MG63 (cell line): ENCODE measurements at regions not wholly inside any gene's neighbourhood (a gene's known extent, or its start where the extent isn't known, plus 50 kb on each side); places are given as distances from the start of the nearest gene placed in this dataset.

Experiments
- DNase-seq: peaks from one replicate; pipeline ENCODE4 v3.0.0-alpha.2; 2020
- H3K27me3 ChIP-seq: fragments of 250-450 bp; sonication (Bioruptor Pico); 2 replicates; pipeline ENCODE4 v1.5.1; 2020; ENCODE audit warnings: mild to moderate bottlenecking, moderate library complexity
- H3K36me3 ChIP-seq: fragments of 250-450 bp; sonication (Bioruptor Pico); 2 replicates; pipeline ENCODE4 v1.5.1; 2020; ENCODE audit warnings: mild to moderate bottlenecking, moderate library complexity
- H3K4me3 ChIP-seq: fragments of 250-450 bp; sonication (Bioruptor Pico); 2 replicates; pipeline ENCODE4 v1.5.1; 2020; ENCODE audit warnings: mild to moderate bottlenecking, moderate library complexity
- H3K9me3 ChIP-seq: fragments of 250-450 bp; sonication (Bioruptor Pico); 2 replicates; pipeline ENCODE4 v1.5.1; 2020; ENCODE audit warnings: mild to moderate bottlenecking, moderate library complexity

GRCh38 chr2:16615687-16616615 lies 49.7 kb downstream of the CYRIA start:
- DNase-seq: no peak
- H3K27me3 ChIP-seq: no peaks in the 10 kb centered on the region
- no peaks in the 10 kb centered on the region for H3K9me3 ChIP-seq
- H3K4me3 ChIP-seq: no peak overlapping the region
- H3K36me3 ChIP-seq: no peaks in the 10 kb centered on the region

GRCh38 chr2:16615246-16615645 lies 50.4 kb downstream of the CYRIA start:
- H3K27me3 ChIP-seq: no peaks in the 10 kb centered on the region
- no peak overlapping the region for H3K4me3 ChIP-seq
- H3K9me3 ChIP-seq: no peaks in the 10 kb centered on the region
- no peaks in the 10 kb centered on the region for H3K36me3 ChIP-seq
- DNase-seq: no peak

- Histone ChIP-seq H3K4me3 (no peak overlapping the region), H3K27me3 (no peaks in the 10 kb centered on the region)
- no peak for DNase-seq
Measured at GRCh38 chr2:16614314-16614860, 51.2 kb downstream of the CYRIA start.

GRCh38 chr2:16613539-16614011 lies 52.1 kb downstream of the CYRIA start:
- H3K9me3 ChIP-seq: no peaks in the 10 kb centered on the region
- no peaks in the 10 kb centered on the region for H3K27me3 ChIP-seq
- H3K4me3 ChIP-seq: no peak overlapping the region
- no peaks in the 10 kb centered on the region for H3K36me3 ChIP-seq
- DNase-seq: no peak

More at GRCh38 chr2:16614314-16614860, 51.2 kb downstream of the CYRIA start:
- H3K36me3 ChIP-seq: no peaks in the 10 kb centered on the region
- H3K9me3 ChIP-seq: no peaks in the 10 kb centered on the region

- Histone ChIP-seq H3K27me3 (no peaks in the 10 kb centered on the region), H3K9me3 (no peaks in the 10 kb centered on the region), H3K4me3 (no peak overlapping the region), H3K36me3 (no peaks in the 10 kb centered on the region)
- DNase-seq: no peak
Measured at GRCh38 chr2:16612490-16612889, 53.1 kb downstream of the CYRIA start.

GRCh38 chr2:16609786-16610185 lies 55.8 kb downstream of the CYRIA start:
- Histone ChIP-seq H3K36me3 (no peaks in the 10 kb centered on the region), H3K27me3 (no peaks in the 10 kb centered on the region), H3K9me3 (no peaks in the 10 kb centered on the region), H3K4me3 (no peak overlapping the region)
- no peak for DNase-seq

- Histone ChIP-seq H3K4me3 (peak overlapping the region; percentile 27), H3K27me3 (no peaks in the 10 kb centered on the region), H3K9me3 (no peaks in the 10 kb centered on the region), H3K36me3 (no peaks in the 10 kb centered on the region)
- DNase-seq: peak; percentile 66
Measured at GRCh38 chr2:16608661-16609643, 56.7 kb downstream of the CYRIA start.

- DNase-seq: no peak
- Histone ChIP-seq H3K27me3 (no peaks in the 10 kb centered on the region), H3K4me3 (no peak overlapping the region), H3K36me3 (no peaks in the 10 kb centered on the region), H3K9me3 (no peaks in the 10 kb centered on the region)
Measured at GRCh38 chr2:16607301-16607700, 58.3 kb downstream of the CYRIA start.

GRCh38 chr2:16604236-16604635 lies 61.4 kb downstream of the CYRIA start:
- Histone ChIP-seq H3K4me3 (no peak overlapping the region), H3K36me3 (no peaks in the 10 kb centered on the region), H3K9me3 (no peaks in the 10 kb centered on the region), H3K27me3 (no peaks in the 10 kb centered on the region)
- no peak for DNase-seq

GRCh38 chr2:16591370-16591933 lies 74.2 kb downstream of the CYRIA start:
- H3K27me3 ChIP-seq: no peaks in the 10 kb centered on the region
- no peaks in the 10 kb centered on the region for H3K9me3 ChIP-seq
- no peak overlapping the region for H3K4me3 ChIP-seq
- DNase-seq: no peak
- no peaks in the 10 kb centered on the region for H3K36me3 ChIP-seq

- H3K9me3 ChIP-seq: no peaks in the 10 kb centered on the region
- no peak for DNase-seq
- no peaks in the 10 kb centered on the region for H3K27me3 ChIP-seq
- no peak overlapping the region for H3K4me3 ChIP-seq
- H3K36me3 ChIP-seq: no peaks in the 10 kb centered on the region
Measured at GRCh38 chr2:16589465-16589864, 76.2 kb downstream of the CYRIA start.

- H3K4me3 ChIP-seq: no peak overlapping the region
Measured at GRCh38 chr2:16588565-16588964, 77.1 kb downstream of the CYRIA start.

GRCh38 chr2:16587601-16588000 lies 78.0 kb downstream of the CYRIA start:
- H3K27me3 ChIP-seq: no peaks in the 10 kb centered on the region
- H3K4me3 ChIP-seq: no peak overlapping the region
- H3K36me3 ChIP-seq: no peaks in the 10 kb centered on the region
- no peak for DNase-seq
- no peaks in the 10 kb centered on the region for H3K9me3 ChIP-seq

More at GRCh38 chr2:16588565-16588964, 77.1 kb downstream of the CYRIA start:
- DNase-seq: no peak
- Histone ChIP-seq H3K27me3 (no peaks in the 10 kb centered on the region), H3K36me3 (no peaks in the 10 kb centered on the region), H3K9me3 (no peaks in the 10 kb centered on the region)

- H3K27me3 ChIP-seq: no peaks in the 10 kb centered on the region
- DNase-seq: no peak
- no peaks in the 10 kb centered on the region for H3K9me3 ChIP-seq
- no peaks in the 10 kb centered on the region for H3K36me3 ChIP-seq
- H3K4me3 ChIP-seq: no peak overlapping the region
Measured at GRCh38 chr2:16584824-16585540, 80.7 kb downstream of the CYRIA start.

GRCh38 chr2:16584084-16584483 lies 81.5 kb downstream of the CYRIA start:
- H3K4me3 ChIP-seq: no peak overlapping the region
- no peaks in the 10 kb centered on the region for H3K9me3 ChIP-seq
- H3K27me3 ChIP-seq: no peaks in the 10 kb centered on the region
- DNase-seq: no peak
- H3K36me3 ChIP-seq: no peaks in the 10 kb centered on the region

- no peaks in the 10 kb centered on the region for H3K36me3 ChIP-seq
- no peaks in the 10 kb centered on the region for H3K9me3 ChIP-seq
- no peak overlapping the region for H3K4me3 ChIP-seq
- no peaks in the 10 kb centered on the region for H3K27me3 ChIP-seq
- DNase-seq: no peak
Measured at GRCh38 chr2:16581241-16581640, 84.4 kb downstream of the CYRIA start.
